IMR-90 (cell line): ENCODE measurements at regions not wholly inside any gene's neighbourhood (a gene's known extent, or its start where the extent isn't known, plus 50 kb on each side); places are given as distances from the start of the nearest gene placed in this dataset.

Source experiments
- ATAC-seq: fragments of 200-7000 bp; cut with Tn5 transposase; 2 replicates; pipeline ENCODE4 v1.9.1; 2020; ENCODE audit warnings: low read depth, mild to moderate bottlenecking, moderate library complexity
- BruUV-seq: library from RNA; stranded (reverse); fragments of 400-500 nt; replicated peaks from 2 replicates; lab custom pipeline; 2021; lab: Mats Ljungman, UMichigan
- CTCF ChIA-PET: fragments of 300-600 bp; formaldehyde crosslinking; extraction: SDS; loops from one replicate; lab custom pipeline; 2021; ENCODE audit warnings: antibody characterized with exemption; lab: Yijun Ruan, JAX
- POLR2A ChIA-PET: fragments of 300-600 bp; sonication (Branson Sonifier 250); formaldehyde crosslinking; loops from one replicate; lab custom pipeline; 2022; ENCODE audit warnings: antibody characterized with exemption; ENCODE audit not compliant: unreplicated experiment; lab: Charles Lee
- DNase-seq: peaks from one replicate; pipeline ENCODE4 v3.0.0; 2013
- H2AFZ ChIP-seq: replicated peaks from 2 replicates; pipeline ENCODE3; 2013; ENCODE audit warnings: low read length, mild to moderate bottlenecking; ENCODE audit not compliant: poor library complexity
- H2AK5ac ChIP-seq: 2 replicates; pipeline ENCODE4 v1.6.1; 2013; ENCODE audit warnings: low read depth, low read length, inconsistent platforms
- H2AK9ac ChIP-seq: replicated peaks from 2 replicates; pipeline ENCODE3; 2013; ENCODE audit warnings: mild to moderate bottlenecking, low read depth, low read length, moderate library complexity; ENCODE audit not compliant: poor library complexity
- H2BK120ac ChIP-seq: 2 replicates; pipeline ENCODE4 v1.6.1; 2013; ENCODE audit warnings: low read depth, low read length, inconsistent platforms
- H2BK15ac ChIP-seq: 3 replicates; pipeline ENCODE4 v1.6.1; 2013; ENCODE audit warnings: low read depth, low read length, inconsistent platforms
- H2BK20ac ChIP-seq: 2 replicates; pipeline ENCODE4 v1.6.1; 2013; ENCODE audit warnings: low read depth, mild to moderate bottlenecking, inconsistent platforms, low read length, moderate library complexity
- H2BK5ac ChIP-seq: 2 replicates; pipeline ENCODE4 v1.6.1; 2013; ENCODE audit warnings: mild to moderate bottlenecking, low read depth, low read length, inconsistent platforms; ENCODE audit not compliant: poor library complexity, severe bottlenecking
- H3K14ac ChIP-seq: replicated peaks from 2 replicates; pipeline ENCODE4 v1.6.1; 2013; ENCODE audit warnings: low read depth, low read length, inconsistent platforms
- H3K18ac ChIP-seq: 2 replicates; pipeline ENCODE4 v1.6.1; 2013; ENCODE audit warnings: low read depth, low read length, control low read depth
- H3K23ac ChIP-seq: 2 replicates; pipeline ENCODE4 v1.6.1; 2013; ENCODE audit warnings: low read depth, low read length, inconsistent platforms
- H3K27ac ChIP-seq: 2 replicates; pipeline ENCODE4 v1.5.1; 2013; ENCODE audit warnings: mild to moderate bottlenecking, control low read depth, low read length; ENCODE audit not compliant: insufficient read depth
- H3K27me3 ChIP-seq: 2 replicates; pipeline ENCODE4 v1.6.1; 2013; ENCODE audit warnings: low read length; ENCODE audit not compliant: control insufficient read depth, insufficient read depth
- H3K36me3 ChIP-seq: 2 replicates; pipeline ENCODE4 v1.6.1; 2013; ENCODE audit warnings: low read length, mixed read lengths; ENCODE audit not compliant: control insufficient read depth, insufficient read depth
- H3K4ac ChIP-seq: 2 replicates; pipeline ENCODE4 v1.6.1; 2013; ENCODE audit warnings: low read depth, low read length, inconsistent platforms
- H3K4me1 ChIP-seq: 2 replicates; pipeline ENCODE4 v1.6.1; 2013; ENCODE audit warnings: low read length, mixed read lengths; ENCODE audit not compliant: control insufficient read depth, insufficient read depth
- H3K4me2 ChIP-seq: 2 replicates; pipeline ENCODE4 v1.6.1; 2013; ENCODE audit warnings: low read depth, mild to moderate bottlenecking, control low read depth, low read length, moderate library complexity
- H3K4me3 ChIP-seq: 2 replicates; pipeline ENCODE4 v1.5.1; 2013; ENCODE audit warnings: low read depth, mild to moderate bottlenecking, control low read depth, low read length, moderate library complexity; ENCODE audit not compliant: insufficient read depth
- H3K56ac ChIP-seq: 2 replicates; pipeline ENCODE4 v1.6.1; 2013; ENCODE audit warnings: low read length, inconsistent platforms; ENCODE audit not compliant: insufficient read depth; ENCODE audit errors: extremely low read depth
- H3K79me1 ChIP-seq, 2 experiments: 2 replicates each; pipeline ENCODE4 v1.6.1; 2013; ENCODE audit warnings: low read length in 2 of 2, inconsistent platforms in 1 of 2, low read depth in 1 of 2
- H3K9ac ChIP-seq: 2 replicates; pipeline ENCODE4 v1.6.1; 2013; ENCODE audit warnings: low read depth, low read length, control low read depth
- H3K9me1 ChIP-seq: 2 replicates; pipeline ENCODE4 v1.6.1; 2013; ENCODE audit warnings: low read length, inconsistent platforms; ENCODE audit not compliant: insufficient read depth
- H3K9me3 ChIP-seq: 2 replicates; pipeline ENCODE4 v1.6.1; 2013; ENCODE audit warnings: low read length; ENCODE audit not compliant: control insufficient read depth, insufficient read depth
- H4K20me1 ChIP-seq: 2 replicates; pipeline ENCODE4 v1.6.1; 2013; ENCODE audit warnings: low read length, inconsistent platforms; ENCODE audit not compliant: insufficient read depth
- H4K5ac ChIP-seq: 2 replicates; pipeline ENCODE4 v1.6.1; 2013; ENCODE audit warnings: mild to moderate bottlenecking, low read depth, low read length, control low read depth
- H4K8ac ChIP-seq, 2 experiments: 2 replicates each; pipeline ENCODE4 v1.6.1; 2013; ENCODE audit warnings: low read depth in 2 of 2, low read length in 2 of 2, control low read depth in 1 of 2, inconsistent platforms in 1 of 2
- H4K91ac ChIP-seq: 2 replicates; pipeline ENCODE4 v1.6.1; 2013; ENCODE audit warnings: low read depth, low read length, inconsistent platforms; ENCODE audit not compliant: insufficient read depth
- CEBPB ChIP-seq: IDR thresholded peaks from 2 replicates; pipeline ENCODE4 v1.6.1; 2012; ENCODE audit warnings: low read depth, low read length, improper control_type of control experiment
- MAFK ChIP-seq: IDR thresholded peaks from 2 replicates; pipeline ENCODE4 v1.6.1; 2012; ENCODE audit warnings: low read depth, low read length, improper control_type of control experiment
- MAZ ChIP-seq: IDR thresholded peaks from 2 replicates; pipeline ENCODE4 v1.6.1; 2012; ENCODE audit warnings: low read depth, mild to moderate bottlenecking, low read length, improper control_type of control experiment, moderate library complexity, borderline replicate concordance
- RAD21 ChIP-seq: IDR thresholded peaks from 2 replicates; pipeline ENCODE4 v1.6.1; 2012; ENCODE audit warnings: low read length, improper control_type of control experiment
- dilution Hi-C: fragments of 300-500 bp; cut with HindIII; formaldehyde crosslinking; loops from one replicate; pipeline ENCODE4 v1.14.3; 2018; ENCODE audit warnings: low sequenced_read_pairs; ENCODE audit not compliant: unreplicated experiment
- in situ Hi-C: fragments of 300-500 bp; cut with MboI; formaldehyde crosslinking; loops from 3 replicates; pipeline ENCODE4 v1.14.3; 2019; ENCODE audit warnings: low sequenced_read_pairs, inconsistent platforms, mixed read lengths
- intact Hi-C: fragments of 100-400 bp; cut with micrococcal nuclease; formaldehyde crosslinking; loops from 2 replicates; pipeline ENCODE4 v1.10.0; 2022
- TF ChIP-seq, protein P1 (sequence below): conservative IDR thresholded peaks from 2 replicates; pipeline ENCODE4 v1.5.1; 2012; ENCODE audit warnings: mild to moderate bottlenecking, low read depth, low read length, improper control_type of control experiment

DNA sequence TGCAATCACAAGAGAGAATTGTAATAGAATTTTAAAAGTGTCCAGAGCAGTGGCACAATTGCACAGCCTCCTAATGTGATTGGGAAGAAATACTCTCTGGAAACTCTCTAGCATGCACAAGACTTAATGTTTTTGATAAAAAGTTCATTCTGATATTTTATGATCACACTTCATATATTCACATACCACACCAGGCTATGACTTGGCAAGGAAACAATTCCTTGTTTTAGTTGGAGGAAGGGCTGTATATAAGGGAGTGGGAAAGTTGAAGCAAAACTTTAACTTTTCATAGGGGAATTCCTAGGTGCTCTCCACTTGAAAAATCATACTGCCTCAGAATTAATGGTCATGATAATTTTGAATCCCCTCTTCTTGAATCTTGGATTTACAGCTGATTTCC, 61.5 kb upstream of the ASB17 start:
- CTCF ChIA-PET: no interaction called here
- no peak overlapping the region for H3K23ac ChIP-seq
- H3K4ac ChIP-seq: no peak overlapping the region
- H3K9me3 ChIP-seq: no peaks in the 10 kb centered on the region
- no peak overlapping the region for H3K9ac ChIP-seq
- H4K5ac ChIP-seq: no peak overlapping the region
- H3K9me1 ChIP-seq: no peaks in the 10 kb centered on the region
- DNase-seq (no peak), ATAC-seq (no peak)
- H3K4me1 ChIP-seq: no peaks in the 10 kb centered on the region
- H3K14ac ChIP-seq: no peak overlapping the region
- H4K20me1 ChIP-seq: no peaks in the 10 kb centered on the region
- dilution Hi-C loops: no loop called here
- no peaks in the 10 kb centered on the region for H3K79me1 ChIP-seq
- no TSS peak for BruUV-seq
- intact Hi-C loops: loop anchor here (5.0 kb wide), 4 partner anchors 79 to 1134 kb away; partner anchors contain the start of gene ST6GALNAC3
- no peak overlapping the region for H3K27ac ChIP-seq
- no peak overlapping the region for H2BK5ac ChIP-seq
- no peak overlapping the region for H3K18ac ChIP-seq
- H2AK5ac ChIP-seq: no peak overlapping the region
- no peak overlapping the region for H2AK9ac ChIP-seq
- no peak overlapping the region for H3K4me2 ChIP-seq
- H3K36me3 ChIP-seq: no peaks in the 10 kb centered on the region
- no peak overlapping the region for H2BK15ac ChIP-seq
- H2BK20ac ChIP-seq: no peak overlapping the region
- POLR2A ChIA-PET: no interaction called here
- in situ Hi-C loops: no loop called here
- no peaks in the 10 kb centered on the region for H3K27me3 ChIP-seq
- no peak overlapping the region for H2AFZ ChIP-seq
- H4K91ac ChIP-seq: no peak overlapping the region
- no peak for TF ChIP-seq RAD21
- TF ChIP-seq MAFK: no peak
- TF ChIP-seq MAZ: no peak
- TF ChIP-seq CEBPB: no peak
- TF ChIP-seq, protein P1, sequence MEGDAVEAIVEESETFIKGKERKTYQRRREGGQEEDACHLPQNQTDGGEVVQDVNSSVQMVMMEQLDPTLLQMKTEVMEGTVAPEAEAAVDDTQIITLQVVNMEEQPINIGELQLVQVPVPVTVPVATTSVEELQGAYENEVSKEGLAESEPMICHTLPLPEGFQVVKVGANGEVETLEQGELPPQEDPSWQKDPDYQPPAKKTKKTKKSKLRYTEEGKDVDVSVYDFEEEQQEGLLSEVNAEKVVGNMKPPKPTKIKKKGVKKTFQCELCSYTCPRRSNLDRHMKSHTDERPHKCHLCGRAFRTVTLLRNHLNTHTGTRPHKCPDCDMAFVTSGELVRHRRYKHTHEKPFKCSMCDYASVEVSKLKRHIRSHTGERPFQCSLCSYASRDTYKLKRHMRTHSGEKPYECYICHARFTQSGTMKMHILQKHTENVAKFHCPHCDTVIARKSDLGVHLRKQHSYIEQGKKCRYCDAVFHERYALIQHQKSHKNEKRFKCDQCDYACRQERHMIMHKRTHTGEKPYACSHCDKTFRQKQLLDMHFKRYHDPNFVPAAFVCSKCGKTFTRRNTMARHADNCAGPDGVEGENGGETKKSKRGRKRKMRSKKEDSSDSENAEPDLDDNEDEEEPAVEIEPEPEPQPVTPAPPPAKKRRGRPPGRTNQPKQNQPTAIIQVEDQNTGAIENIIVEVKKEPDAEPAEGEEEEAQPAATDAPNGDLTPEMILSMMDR: no peak
- H2BK120ac ChIP-seq: no peak overlapping the region
- no peak overlapping the region for H3K56ac ChIP-seq
- H4K8ac ChIP-seq: no peak overlapping the region
- H3K4me3 ChIP-seq: no peak overlapping the region
